Fibroblast of gingiva (primary cell): ENCODE measurements at regions not wholly inside any gene's neighbourhood (a gene's known extent, or its start where the extent isn't known, plus 50 kb on each side); places are given as distances from the start of the nearest gene placed in this dataset.
A peak's percentile ranks its signal among the peaks of the same experiment; 100 is the strongest.

Source experiments
- DNase-seq: peaks from one replicate; pipeline ENCODE4 v3.0.0-alpha.2; 2011; ENCODE audit warnings: low read depth

DNA sequence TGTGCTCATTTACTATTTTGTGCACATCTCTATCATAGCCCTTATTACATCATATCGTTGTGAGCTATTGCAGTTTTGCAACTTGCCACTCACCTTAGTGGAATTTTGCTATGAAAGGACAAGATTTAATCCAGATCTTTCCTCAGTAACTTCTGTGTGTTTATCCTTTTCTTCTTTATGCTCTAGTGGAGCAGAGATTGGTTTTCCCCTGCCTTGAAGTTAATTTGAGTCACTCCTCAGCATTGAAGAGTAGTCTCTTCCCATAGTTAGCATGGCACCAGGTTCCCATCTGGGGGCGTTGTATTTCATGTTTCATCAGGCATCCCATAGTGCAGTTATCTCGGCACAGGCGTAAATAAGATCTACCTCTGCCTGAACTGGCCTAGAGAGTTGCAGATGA lies 510.4 kb downstream of the PSAT1 start:
- DNase-seq = no peak

DNA sequence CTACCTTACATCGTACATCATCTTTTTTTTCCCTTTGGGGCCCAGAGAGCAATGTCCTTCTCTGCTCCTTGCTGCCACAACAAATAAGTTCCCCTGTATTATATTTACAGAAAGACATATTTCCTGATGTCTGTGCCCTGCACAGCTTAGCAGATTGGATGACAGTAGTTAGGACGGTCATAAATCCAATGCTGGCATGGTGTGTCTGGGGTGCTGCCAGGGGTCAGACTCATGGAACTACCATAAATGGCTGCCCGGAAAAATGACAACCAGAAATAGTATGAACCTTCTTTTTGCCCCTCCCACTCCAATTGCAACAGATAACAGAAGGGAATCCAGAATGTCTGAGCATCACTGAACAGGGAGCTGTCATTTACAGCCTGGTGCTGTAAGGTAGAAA lies 511.1 kb downstream of the PSAT1 start:
- DNase-seq = no peak

DNA sequence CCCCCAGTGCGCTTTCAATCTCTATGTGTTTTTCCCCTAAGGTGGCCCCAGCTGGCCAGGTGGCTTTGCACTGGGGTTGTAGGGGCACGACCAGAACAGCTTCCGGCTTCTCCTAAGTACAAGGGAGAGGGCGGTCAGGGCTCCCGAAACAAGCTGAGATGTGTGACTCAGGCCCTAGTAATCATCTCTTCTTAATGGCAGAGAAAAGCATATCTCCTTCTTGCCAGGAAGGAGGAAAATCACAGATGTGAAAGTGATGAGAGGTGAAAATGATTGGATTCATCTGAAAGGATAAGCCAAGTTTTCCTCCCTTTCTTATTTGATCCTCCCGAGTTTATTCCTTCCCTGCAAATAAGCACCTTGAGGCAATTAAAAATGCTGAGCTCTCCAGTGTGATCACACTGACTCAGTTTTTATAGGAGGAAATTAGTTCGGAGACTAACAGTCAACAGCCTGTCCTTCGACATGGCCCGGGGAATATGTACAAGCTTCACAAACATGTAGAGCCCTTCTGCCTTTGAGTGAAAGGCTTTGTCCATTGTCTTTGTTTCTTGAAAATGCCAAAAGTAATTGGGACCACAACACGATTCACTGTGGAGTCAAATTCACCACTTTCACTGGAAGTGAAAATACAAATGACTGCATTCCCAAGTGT lies 514.8 kb downstream of the PSAT1 start:
- DNase-seq = no peak

DNA sequence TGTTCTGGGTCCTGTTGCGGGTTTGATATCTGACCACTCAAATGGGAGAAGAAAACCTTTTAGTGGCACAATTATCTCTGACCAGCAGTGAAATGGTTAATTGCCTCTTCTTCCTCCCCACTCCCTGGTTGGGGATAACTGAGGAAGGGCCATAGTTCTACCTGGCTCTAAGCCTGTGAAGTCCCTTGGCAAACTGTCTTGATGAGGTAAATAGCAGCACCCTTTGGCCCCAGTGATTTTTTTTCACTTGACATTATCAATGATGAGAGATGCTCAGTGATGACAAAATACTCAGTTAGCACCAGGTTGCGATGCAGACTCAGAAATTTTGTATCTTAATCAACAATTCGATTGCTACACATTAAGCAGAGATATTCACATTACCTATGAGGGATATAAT lies 515.7 kb downstream of the PSAT1 start:
- DNase-seq = no peak

DNA sequence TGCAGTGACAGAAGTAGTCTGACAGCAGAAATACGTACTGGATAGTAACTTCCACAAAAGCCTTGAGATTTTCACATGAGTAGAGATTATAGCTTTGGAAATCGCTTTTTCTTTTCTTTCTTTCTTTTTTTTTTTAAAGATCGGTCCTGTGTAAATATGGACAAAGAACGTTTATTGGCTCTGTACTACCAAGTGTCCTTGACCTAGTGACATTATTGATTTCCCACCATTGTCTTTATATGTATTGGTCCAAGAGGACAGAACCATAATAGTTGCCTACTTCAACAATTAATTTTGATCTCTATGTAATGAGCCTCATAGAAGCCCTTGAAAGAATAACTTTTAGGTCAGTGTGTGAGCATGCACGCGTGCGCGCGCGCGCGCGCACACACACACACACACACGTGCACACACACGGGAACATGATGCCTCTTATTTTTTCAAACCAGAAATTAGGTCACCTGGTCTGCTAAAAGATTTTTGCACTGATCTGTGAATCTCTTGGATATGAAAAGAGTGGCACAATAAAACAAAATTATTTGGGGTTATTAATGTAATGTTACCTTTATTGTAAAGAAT lies 516.8 kb downstream of the PSAT1 start:
- DNase-seq = no peak

DNA sequence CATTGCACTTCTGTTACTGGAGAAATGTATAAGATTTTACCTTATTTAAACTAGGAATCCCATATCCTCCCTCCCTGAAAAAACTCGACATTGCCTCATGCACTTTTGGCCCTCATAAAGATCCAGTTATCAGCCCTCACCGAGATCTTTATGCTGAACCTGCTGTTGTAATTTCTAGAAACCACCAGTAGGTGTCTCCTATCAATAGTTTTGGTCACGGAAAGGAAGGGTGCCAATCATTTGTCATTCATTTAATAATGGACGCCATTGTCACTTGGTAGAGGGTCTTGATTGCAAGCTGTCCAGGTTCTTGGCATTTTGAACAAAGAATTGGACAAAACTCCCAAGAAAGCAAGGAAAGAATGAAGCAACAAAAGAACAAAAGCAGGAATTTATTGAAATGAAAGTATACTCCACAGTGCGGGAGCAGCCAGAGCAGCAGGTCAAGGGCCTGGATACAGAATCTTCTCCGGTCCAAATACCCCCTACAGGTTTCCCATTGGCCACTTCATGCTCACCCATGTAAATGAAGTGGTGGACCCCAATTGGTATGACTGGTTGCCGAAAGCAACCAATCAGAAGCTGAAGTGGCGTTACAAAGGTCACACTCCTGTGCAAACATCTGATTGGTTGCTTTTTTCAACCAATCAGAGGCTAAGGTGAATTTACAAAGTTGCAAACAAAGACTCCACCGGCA lies 524.3 kb downstream of the PSAT1 start:
- peak; percentile 10 for DNase-seq

DNA sequence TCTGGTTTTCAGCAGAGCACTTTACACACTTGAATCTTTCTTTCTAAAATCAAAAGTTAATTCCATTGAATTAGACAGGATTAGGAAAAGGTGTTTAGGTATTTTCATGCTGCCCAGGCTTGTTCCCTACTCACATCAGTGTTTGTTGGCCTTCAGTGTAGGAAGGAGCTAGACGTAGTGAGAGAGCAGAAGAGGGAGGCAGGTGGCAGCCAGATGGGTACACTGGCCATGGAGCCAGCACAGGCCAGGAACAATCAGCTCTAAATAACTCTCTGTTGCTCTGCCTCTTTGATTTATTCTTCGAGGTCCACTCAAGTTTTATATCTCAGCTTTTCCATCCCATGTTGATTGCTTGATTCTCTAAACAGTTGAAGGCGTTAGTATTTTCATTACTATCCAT lies 529.6 kb downstream of the PSAT1 start:
- no peak for DNase-seq

DNA sequence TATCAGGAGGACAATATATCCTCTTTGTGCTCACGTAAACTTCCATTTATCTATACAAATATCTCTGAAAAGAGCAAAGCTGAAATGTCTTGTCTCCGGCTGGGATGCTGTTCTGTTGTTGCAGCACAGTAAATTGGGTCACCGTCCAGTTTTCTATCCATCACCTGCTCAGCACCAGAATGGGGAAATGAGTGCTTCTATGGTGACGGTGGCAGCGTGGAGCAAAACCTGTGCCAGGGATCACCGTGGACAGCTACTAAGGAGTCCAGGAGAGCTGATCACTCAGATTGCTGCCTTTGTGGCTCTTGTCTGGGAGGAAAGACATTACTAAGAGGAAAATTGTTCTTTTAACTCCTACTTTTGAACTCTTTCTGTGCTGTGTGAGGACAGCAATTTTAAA lies 531.6 kb downstream of the PSAT1 start:
- no peak for DNase-seq

DNA sequence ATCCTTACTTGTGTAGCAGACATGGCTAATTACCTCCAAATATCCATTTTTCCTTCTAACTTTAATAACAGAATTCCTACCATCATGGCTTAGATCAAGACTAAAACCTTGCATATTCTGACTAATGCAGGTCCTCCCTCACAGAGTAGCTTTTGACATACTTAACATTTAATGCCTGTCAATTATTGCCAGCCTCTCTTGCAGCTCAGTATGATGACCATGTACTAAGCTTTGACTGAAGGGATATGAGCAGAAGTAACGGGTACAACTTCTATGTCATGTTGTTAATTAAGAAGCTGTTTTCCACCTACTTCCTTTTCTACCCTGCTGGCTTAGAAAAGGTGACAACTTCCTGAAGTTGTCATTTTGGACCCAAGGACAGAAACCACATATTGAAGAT lies 533.4 kb downstream of the PSAT1 start:
- no peak for DNase-seq

DNA sequence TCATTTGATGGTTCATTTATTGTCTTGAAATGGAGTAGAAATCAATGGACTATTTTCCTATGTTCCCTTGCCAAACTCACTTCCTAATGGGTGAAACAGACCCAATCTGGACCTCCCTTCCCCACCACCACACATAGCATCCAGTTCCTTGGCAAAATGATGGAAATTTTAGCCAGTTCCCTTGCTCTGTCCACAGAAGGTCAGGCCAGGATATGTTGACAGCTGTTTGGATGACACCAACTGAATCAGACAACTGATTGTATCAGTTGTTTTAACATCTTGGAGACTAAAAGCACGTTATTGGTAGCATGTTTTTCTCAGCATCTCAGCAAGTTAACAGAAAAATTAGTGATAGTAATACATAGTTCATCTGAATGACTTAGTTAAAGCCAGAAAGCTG lies 534.8 kb downstream of the PSAT1 start:
- no peak for DNase-seq

DNA sequence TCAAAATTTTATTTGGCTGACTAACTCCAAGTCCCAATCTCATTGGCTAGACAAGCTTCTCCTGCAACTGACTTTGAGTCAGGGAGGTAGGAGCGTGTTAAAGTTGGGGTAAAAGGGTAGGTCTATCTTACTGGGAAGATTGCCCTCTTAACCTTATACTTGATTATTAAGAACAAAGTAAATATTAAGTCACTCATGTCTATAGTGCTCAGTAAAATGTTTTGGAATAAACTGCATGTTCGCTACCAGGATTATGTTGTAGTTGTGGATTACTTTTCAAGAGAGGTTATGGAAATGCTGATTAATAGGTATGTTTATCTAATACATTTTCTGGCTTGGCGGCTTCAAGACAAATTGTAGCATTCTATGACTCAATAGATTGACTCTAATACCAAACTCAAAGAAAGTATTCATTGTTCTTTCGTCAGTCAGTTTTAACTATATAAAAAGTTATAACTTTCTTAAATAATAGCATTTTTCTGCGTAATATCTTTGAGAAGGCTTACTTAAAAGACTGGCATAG lies 539.1 kb downstream of the PSAT1 start:
- DNase-seq = no peak

DNA sequence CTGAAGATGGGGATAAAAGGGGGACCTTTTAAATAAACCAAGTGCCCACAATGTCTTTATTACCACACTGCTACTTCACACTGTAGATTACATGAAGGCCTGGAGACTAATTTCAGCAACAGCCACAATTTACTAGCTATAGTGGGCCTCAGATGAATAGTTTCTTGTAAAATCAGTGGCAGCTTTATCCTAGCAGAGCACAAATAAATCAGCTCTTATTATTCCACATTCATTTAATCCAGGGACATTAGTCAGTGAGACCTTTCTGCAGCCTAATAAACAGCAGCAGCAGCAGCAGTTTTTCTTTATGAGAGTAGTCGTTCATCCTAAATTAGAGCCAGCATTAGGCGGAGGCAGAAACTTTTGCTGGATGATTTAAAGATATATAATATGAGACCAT lies 542.3 kb downstream of the PSAT1 start:
- DNase-seq = no peak

DNA sequence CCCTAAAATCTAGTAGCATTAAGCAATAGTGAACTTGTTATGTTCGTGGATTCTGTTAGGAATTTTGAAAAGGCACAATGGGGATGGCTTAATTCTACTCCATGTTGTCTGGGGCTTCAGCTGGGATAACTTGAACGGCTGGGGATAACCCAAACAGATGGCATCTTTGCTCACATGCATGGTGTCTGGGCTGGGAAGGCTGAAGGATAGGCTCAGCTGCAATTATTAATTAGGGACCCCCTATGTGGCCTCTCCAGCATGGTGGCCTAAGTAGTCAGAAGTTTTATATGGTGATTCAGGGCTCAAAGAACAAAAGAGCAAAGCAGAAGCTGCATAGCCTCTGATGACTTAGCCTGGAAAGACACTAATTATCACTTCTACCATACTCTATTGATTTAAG lies 551.1 kb downstream of the PSAT1 start:
- DNase-seq = no peak

DNA sequence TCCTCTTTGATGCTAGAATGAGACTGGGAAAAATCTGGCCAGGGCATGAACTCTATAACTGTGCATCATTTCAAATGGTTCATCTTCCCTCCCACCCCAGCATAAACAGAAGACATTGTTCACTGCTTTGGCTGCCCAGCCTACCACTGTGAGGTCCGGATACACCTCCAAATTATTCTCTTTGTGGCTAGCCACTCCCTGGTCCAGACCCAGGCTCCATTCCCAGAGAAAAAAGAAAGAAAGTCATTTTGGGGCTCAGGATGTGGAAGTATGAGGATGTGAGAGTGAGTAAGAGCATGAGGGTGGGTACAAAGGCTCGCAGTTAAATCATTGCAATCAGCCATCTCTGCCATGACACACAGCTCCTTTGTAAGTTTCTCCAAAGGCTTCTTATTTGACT lies 559.2 kb downstream of the PSAT1 start:
- DNase-seq = no peak

DNA sequence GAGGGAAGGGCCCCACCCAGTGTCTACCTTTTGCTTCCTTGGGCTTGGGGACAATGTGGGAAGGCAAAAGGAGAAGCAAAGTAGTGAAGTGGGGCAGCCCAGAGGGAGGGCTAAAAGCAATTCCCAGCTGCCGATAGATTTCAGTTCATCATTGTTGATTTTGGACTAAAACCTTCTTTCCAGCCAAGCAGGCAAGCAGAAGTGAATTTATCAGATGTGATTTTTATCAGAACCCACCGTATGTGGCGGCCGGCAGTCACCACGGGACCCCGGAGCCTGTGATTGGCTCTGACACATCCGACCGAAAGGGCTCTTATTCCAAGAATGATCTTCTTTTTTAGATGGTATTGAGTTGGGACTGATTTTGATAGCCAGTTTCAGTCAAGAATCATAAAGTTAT lies 559.9 kb downstream of the PSAT1 start:
- DNase-seq = no peak

DNA sequence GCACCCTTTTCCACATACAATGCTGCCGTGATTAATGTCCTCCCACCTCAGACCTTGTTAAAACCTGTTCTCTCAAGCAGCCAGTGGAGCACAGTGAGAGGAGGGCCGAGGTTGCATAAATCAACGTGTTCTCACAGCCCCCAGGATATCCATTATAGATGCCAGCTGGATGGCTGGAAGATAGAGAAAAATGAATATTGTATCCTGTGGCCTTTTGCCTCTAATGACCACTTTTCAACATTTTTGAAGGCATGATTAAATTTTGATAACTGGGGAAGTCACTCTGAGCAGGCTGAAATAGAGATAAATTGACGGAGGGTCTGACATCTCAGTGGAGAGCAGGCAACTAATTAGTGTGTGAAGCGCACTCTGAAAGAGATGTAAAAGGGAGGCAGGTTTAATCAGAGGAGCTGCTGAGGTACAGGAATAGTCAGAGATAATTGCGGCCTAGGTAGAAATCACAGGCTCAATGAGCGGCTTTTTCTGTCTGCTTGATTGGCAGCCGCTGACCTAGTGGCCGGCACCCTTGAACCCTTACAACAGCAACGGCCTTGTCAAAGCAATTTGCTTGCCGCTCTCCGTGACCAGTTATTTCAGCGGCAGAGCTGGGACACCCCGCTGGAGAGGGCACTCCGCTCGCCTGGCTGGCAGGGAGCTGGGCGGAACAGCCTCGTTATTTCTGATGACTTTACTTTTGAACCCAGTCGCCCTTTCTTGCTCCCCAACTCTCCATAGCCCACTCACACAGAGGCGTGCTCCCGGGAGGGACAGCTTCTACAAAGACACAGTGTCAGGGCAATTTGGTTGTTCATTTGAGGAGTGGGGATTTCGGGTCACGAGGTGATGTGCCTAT lies 560.7 kb downstream of the PSAT1 start:
- DNase-seq = no peak

DNA sequence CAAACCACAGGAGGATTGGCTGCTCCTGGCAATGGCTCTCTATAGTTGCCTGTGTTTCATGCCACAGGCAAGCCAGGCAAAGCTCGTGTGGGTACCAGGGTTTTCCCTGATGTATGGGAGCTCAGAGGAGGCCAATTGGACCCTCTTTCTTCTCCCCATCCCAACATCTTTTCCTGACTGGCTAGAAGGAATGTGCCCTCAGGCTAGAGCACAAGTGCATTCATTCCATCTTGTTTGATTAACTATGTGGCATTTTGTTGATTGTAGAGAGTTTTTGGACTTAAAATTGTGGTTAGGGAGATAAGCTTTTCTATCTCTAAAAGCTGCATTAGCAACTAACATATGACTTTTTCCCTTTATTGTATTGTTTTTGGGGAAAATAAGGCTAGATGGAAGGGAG lies 561.3 kb downstream of the PSAT1 start:
- DNase-seq = no peak

DNA sequence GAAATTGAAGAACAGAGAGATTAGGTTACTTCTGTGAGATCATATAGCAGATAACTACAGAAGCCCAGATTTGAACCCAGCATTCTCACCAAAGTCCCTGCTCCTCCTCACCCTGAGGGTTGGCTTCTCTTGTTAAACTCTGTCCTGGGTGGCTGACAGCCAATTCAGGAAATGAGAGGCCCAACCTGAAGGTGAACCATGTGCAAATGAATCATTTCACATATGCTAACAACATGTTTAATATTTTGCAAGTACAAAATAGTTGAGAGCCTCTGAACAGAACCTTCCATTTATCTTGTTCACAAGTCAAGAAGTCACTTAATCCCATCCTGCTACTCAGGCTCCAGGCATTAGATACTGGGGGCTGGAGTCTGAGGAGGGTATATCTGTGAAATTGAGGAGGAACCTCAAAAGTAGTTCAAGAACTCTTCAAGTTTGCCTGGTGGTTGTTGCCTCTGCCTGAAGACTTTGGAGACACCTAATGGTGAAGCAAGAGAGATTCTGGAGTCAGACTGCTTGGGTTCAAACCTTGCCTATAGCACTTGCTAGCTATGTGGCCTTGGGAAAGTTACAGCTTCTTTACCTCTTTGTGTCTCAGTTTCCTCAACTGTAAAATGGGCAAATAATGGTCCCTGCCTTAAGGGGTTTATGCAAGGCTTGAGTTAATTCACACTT lies 564.0 kb downstream of the PSAT1 start:
- DNase-seq = peak; percentile 61

DNA sequence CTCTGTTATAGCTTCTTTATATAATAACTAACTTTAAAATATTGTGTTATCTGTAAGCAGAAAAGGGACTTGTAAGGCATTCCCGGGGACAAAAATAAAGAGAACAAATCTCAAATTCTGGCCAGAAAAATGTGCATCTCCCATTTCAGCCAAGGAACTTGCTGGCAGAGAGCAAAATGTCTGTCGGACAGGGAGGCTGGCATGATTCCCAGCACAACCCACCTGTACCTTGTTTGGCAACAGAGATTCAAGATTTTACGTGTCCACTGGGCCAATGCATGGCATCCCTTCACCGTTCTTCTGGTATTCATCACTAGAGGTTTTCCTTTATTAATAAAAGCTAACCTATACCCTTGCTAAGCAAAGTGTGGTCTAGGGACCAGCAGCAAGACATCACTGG lies 566.6 kb downstream of the PSAT1 start:
- DNase-seq = no peak

DNA sequence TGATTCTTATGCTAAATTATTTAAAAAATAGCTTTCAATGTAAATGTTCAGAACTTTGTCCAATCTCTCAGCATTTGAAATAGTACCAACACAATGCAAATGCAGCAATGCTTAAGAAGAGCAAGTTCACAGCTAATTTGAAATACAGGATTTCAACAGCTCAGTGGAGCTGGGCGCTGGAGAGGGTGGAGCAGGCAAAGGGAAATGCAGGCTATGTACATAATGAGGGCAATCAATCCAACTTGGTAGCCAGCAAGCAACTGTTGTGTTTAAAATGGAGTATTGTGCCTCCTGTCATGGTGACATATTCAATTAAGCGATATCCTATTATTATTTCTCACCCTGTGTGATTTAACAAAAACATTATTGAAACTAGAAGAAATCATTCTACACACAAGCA lies 568.8 kb downstream of the PSAT1 start:
- no peak for DNase-seq

DNA sequence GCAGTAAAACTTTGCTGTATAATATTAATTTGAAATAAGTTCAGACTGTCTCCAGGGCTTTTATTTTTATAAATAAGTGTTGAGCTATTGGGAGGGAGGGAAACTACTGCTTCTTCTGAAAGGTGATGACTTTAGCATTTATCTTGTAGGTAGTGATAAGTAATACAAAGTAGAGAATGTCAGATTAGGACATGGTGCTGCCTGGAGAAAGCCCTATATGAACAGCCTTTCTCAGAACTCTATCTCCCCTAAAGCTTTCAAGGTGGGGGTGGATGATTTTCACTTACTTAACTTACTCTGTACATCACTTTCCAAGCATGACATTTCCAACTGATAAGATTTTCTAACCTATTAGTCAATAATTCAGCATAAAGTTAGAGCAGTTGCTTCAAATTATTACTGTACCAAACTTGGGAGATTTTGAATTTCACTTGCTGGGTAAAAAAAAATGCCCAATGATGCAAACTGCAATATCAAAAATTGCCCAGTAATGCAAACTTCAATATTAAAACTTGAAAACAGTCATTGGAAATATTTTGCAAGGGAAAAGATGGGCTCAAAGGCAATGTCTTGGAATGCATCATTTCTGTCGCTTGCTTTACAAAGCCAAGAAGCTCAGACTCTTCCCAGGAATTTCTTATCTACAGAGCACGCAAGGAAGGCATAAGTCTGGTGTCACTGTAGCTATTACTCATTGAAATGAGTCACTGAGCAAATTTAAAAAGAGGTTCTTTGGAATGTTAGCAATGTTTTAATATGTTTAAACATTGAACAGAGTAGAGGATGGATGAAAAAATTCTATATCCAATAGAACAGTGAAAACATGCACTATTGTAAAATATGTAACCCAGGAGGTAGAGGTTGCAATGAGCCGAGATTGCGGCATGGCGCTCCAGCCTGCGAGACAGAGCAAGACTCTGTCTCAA lies 569.5 kb downstream of the PSAT1 start:
- peak; percentile 83 for DNase-seq
